Right atrium auricular region (tissue), 2 donors: ENCODE measurements at regions not wholly inside any gene's neighbourhood (a gene's known extent, or its start where the extent isn't known, plus 50 kb on each side); places are given as distances from the start of the nearest gene placed in this dataset.

ENCODE experiments used
- DNase-seq: peaks from one replicate; pipeline ENCODE4 v3.0.0-alpha.2; 2019; ENCODE audit warnings: low spot score
- H3K27ac ChIP-seq, 2 donors: fragments of 200-600 bp; sonication (generic); 1 replicate in 1 of 2; 2 replicates in 1 of 2; pipeline ENCODE4 v1.5.1; 2016 to 2019
- H3K27me3 ChIP-seq, 2 donors: fragments of 200-600 bp; sonication (generic); one replicate each; pipeline versions ENCODE4 v1.5.1 to v1.6.0; 2017 to 2019
- H3K36me3 ChIP-seq: fragments of 200-600 bp; sonication (generic); one replicate; pipeline ENCODE4 v1.5.1; 2016
- H3K4me1 ChIP-seq, 2 donors: fragments of 200-600 bp; sonication (generic); one replicate each; pipeline versions ENCODE4 v1.5.1 to v1.6.0; 2017 to 2019
- H3K4me3 ChIP-seq, 2 donors: fragments of 200-600 bp; sonication (generic); 1 replicate in 1 of 2; 2 replicates in 1 of 2; pipeline ENCODE4 v1.5.1; 2017 to 2019; ENCODE audit warnings: mild to moderate bottlenecking in 1 of 2, moderate library complexity in 1 of 2
- H3K9me3 ChIP-seq, 2 donors: fragments of 200-600 bp; sonication (generic); one replicate each; pipeline ENCODE4 v1.5.1; 2019
- CTCF ChIP-seq, 2 donors: fragments of 200-600 bp; sonication (generic); IDR thresholded peaks; one replicate each; pipeline ENCODE4 v1.5.1; 2019; ENCODE audit warnings: antibody characterized with exemption in 2 of 2

- Histone ChIP-seq H3K27me3 (no peaks in the 10 kb centered on the region), H3K4me3 (no peak overlapping the region), H3K27ac (no peak overlapping the region), H3K36me3 (no peaks in the 10 kb centered on the region), H3K9me3 (no peaks in the 10 kb centered on the region), H3K4me1 (no peaks in the 10 kb centered on the region)
- DNase-seq: no peak
- no peak for TF ChIP-seq CTCF (IDR thresholded peaks at IDR 0.05)
These were observed 78.1 kb downstream of the MRPL46 start for GRCh38 chr15:88389120-88389519.

- Histone ChIP-seq H3K4me3 (no peak overlapping the region), H3K9me3 (no peaks in the 10 kb centered on the region), H3K4me1 (peaks cover 0 to 1% of the 10 kb centered on the region in 2 donors), H3K27ac (no peak overlapping the region), H3K27me3 (no peaks in the 10 kb centered on the region), H3K36me3 (no peaks in the 10 kb centered on the region)
- no peak for TF ChIP-seq CTCF (IDR thresholded peaks at IDR 0.05)
- DNase-seq: no peak
These were observed 78.5 kb downstream of the MRPL46 start for GRCh38 chr15:88388686-88389085.

- Histone ChIP-seq H3K4me3 (no peak overlapping the region), H3K27ac (no peak overlapping the region), H3K36me3 (no peaks in the 10 kb centered on the region), H3K4me1 (peaks cover 0 to 15% of the 10 kb centered on the region in 2 donors), H3K27me3 (no peaks in the 10 kb centered on the region), H3K9me3 (no peaks in the 10 kb centered on the region)
- DNase-seq: no peak
- TF ChIP-seq CTCF (IDR thresholded peaks at IDR 0.05): no peak
These were observed 82.0 kb downstream of the MRPL46 start for GRCh38 chr15:88385078-88385700.

GRCh38 chr15:88383354-88383753, 83.8 kb downstream of the MRPL46 start:
- no peaks in the 10 kb centered on the region for H3K27me3 ChIP-seq
- TF ChIP-seq CTCF (IDR thresholded peaks at IDR 0.05): no peak
- no peak for DNase-seq
- H3K4me3 ChIP-seq: no peak overlapping the region
- H3K27ac ChIP-seq: no peak overlapping the region
- no peaks in the 10 kb centered on the region for H3K36me3 ChIP-seq
- H3K4me1 ChIP-seq: peaks cover 0 to 15% of the 10 kb centered on the region in 2 donors
- no peaks in the 10 kb centered on the region for H3K9me3 ChIP-seq

- Histone ChIP-seq H3K36me3 (no peaks in the 10 kb centered on the region), H3K27me3 (no peaks in the 10 kb centered on the region), H3K4me3 (no peak overlapping the region), H3K27ac (no peak overlapping the region), H3K9me3 (no peaks in the 10 kb centered on the region), H3K4me1 (peaks cover 0 to 15% of the 10 kb centered on the region in 2 donors)
- no peak for DNase-seq
- no peak for TF ChIP-seq CTCF (IDR thresholded peaks at IDR 0.05)
These were observed 84.7 kb downstream of the MRPL46 start for GRCh38 chr15:88382482-88382983.

GRCh38 chr15:88378188-88378637, 89.0 kb downstream of the MRPL46 start:
- Histone ChIP-seq H3K27ac (no peak overlapping the region), H3K27me3 (no peaks in the 10 kb centered on the region), H3K4me3 (no peak overlapping the region), H3K36me3 (no peaks in the 10 kb centered on the region), H3K4me1 (peaks cover 0 to 9% of the 10 kb centered on the region in 2 donors), H3K9me3 (no peaks in the 10 kb centered on the region)
- no peak for TF ChIP-seq CTCF (IDR thresholded peaks at IDR 0.05)
- no peak for DNase-seq
